ENCODE measurements at regions not wholly inside any gene's neighbourhood (a gene's known extent, or its start where the extent isn't known, plus 50 kb on each side); places are given as distances from the start of the nearest gene placed in this dataset.
A peak's percentile ranks its signal among the peaks of the same experiment; 100 is the strongest.
"Not testable (repeated sequence)": the region's sequence is repeated elsewhere in the genome, so short reads cannot be mapped to it uniquely, and the experiment has no call there.

GRCh38 chr7:137122145-137122544 is 221.4 kb downstream of the PTN start:
- no TSS peak for BruUV-seq (replicated peaks)
- Mint-ChIP-seq H3K9me3 (ENCODE audit: unreplicated experiment) (peaks cover 15% of the 10 kb centered on the region), H3K27me3 (ENCODE audit: insufficient read depth, unreplicated experiment) (no peaks in the 10 kb centered on the region), H3K4me1 (ENCODE audit: insufficient read depth, unreplicated experiment) (no peaks in the 10 kb centered on the region), H3K4me3 (ENCODE audit: unreplicated experiment) (no peak overlapping the region), H3K27ac (ENCODE audit: low read depth, unreplicated experiment) (no peak overlapping the region), H3K36me3 (ENCODE audit: insufficient read depth, unreplicated experiment) (no peaks in the 10 kb centered on the region)
- POLR2A ChIA-PET: no interaction called here
- CTCF ChIA-PET: no interaction called here
- DNase-seq (ENCODE audit: unreplicated experiment): no peak
- intact Hi-C loops (cut with micrococcal nuclease): no loop called here
- no peak for TF ChIP-seq CTCF (IDR thresholded peaks at IDR 0.05; ENCODE audit: unreplicated experiment)

GRCh38 chr7:137120690-137121089 is 222.8 kb downstream of the PTN start:
- H3K27me3 Mint-ChIP-seq (ENCODE audit: insufficient read depth, unreplicated experiment): no peaks in the 10 kb centered on the region
- ChIA-PET POLR2A (no interaction called here), CTCF (no interaction called here)
- no peaks in the 10 kb centered on the region for H3K36me3 Mint-ChIP-seq (ENCODE audit: insufficient read depth, unreplicated experiment)
- H3K4me3 Mint-ChIP-seq (ENCODE audit: unreplicated experiment): no peak overlapping the region
- BruUV-seq (replicated peaks): no TSS peak
- H3K27ac Mint-ChIP-seq (ENCODE audit: low read depth, unreplicated experiment): no peak overlapping the region
- H3K9me3 Mint-ChIP-seq (ENCODE audit: unreplicated experiment): peaks cover 15% of the 10 kb centered on the region
- TF ChIP-seq CTCF (IDR thresholded peaks at IDR 0.05; ENCODE audit: unreplicated experiment): no peak
- intact Hi-C loops (cut with micrococcal nuclease): no loop called here
- no peaks in the 10 kb centered on the region for H3K4me1 Mint-ChIP-seq (ENCODE audit: insufficient read depth, unreplicated experiment)
- no peak for DNase-seq (ENCODE audit: unreplicated experiment)

GRCh38 chr7:137110535-137110934 is 233.0 kb downstream of the PTN start:
- CTCF ChIA-PET: no interaction called here
- intact Hi-C loops (cut with micrococcal nuclease): no loop called here
- Mint-ChIP-seq H3K4me3 (ENCODE audit: unreplicated experiment) (no peak overlapping the region), H3K27me3 (ENCODE audit: insufficient read depth, unreplicated experiment) (peaks cover 4% of the 10 kb centered on the region), H3K27ac (ENCODE audit: low read depth, unreplicated experiment) (no peak overlapping the region), H3K4me1 (ENCODE audit: insufficient read depth, unreplicated experiment) (no peaks in the 10 kb centered on the region), H3K9me3 (ENCODE audit: unreplicated experiment) (no peaks in the 10 kb centered on the region), H3K36me3 (ENCODE audit: insufficient read depth, unreplicated experiment) (no peaks in the 10 kb centered on the region)
- peak; percentile 26 for DNase-seq (ENCODE audit: unreplicated experiment)
- POLR2A ChIA-PET: no interaction called here
- no TSS peak for BruUV-seq (replicated peaks)
- TF ChIP-seq CTCF (IDR thresholded peaks at IDR 0.05; ENCODE audit: unreplicated experiment): no peak

- no peak for DNase-seq (ENCODE audit: unreplicated experiment)
- no peaks in the 10 kb centered on the region for H3K4me1 Mint-ChIP-seq (ENCODE audit: insufficient read depth, unreplicated experiment)
- intact Hi-C loops (cut with micrococcal nuclease): no loop called here
- CTCF ChIA-PET: no interaction called here
- peaks cover 9% of the 10 kb centered on the region for H3K27me3 Mint-ChIP-seq (ENCODE audit: insufficient read depth, unreplicated experiment)
- POLR2A ChIA-PET: no interaction called here
- no peak overlapping the region for H3K4me3 Mint-ChIP-seq (ENCODE audit: unreplicated experiment)
- no peaks in the 10 kb centered on the region for H3K9me3 Mint-ChIP-seq (ENCODE audit: unreplicated experiment)
- no TSS peak for BruUV-seq (replicated peaks)
- H3K27ac Mint-ChIP-seq (ENCODE audit: low read depth, unreplicated experiment): no peak overlapping the region
- H3K36me3 Mint-ChIP-seq (ENCODE audit: insufficient read depth, unreplicated experiment): no peaks in the 10 kb centered on the region
- no peak for TF ChIP-seq CTCF (IDR thresholded peaks at IDR 0.05; ENCODE audit: unreplicated experiment)
Measured at GRCh38 chr7:137110091-137110509, 233.4 kb downstream of the PTN start.

GRCh38 chr7:137107802-137108201 is 235.7 kb downstream of the PTN start:
- H3K36me3 Mint-ChIP-seq (ENCODE audit: insufficient read depth, unreplicated experiment); H3K27ac Mint-ChIP-seq (ENCODE audit: low read depth, unreplicated experiment); H3K9me3 Mint-ChIP-seq (ENCODE audit: unreplicated experiment); DNase-seq (ENCODE audit: unreplicated experiment); CTCF ChIA-PET; intact Hi-C loops (cut with micrococcal nuclease); H3K4me3 Mint-ChIP-seq (ENCODE audit: unreplicated experiment); BruUV-seq (replicated peaks); POLR2A ChIA-PET; H3K4me1 Mint-ChIP-seq (ENCODE audit: insufficient read depth, unreplicated experiment): not testable (repeated sequence)
- peaks cover 22% of the 10 kb centered on the region for H3K27me3 Mint-ChIP-seq (ENCODE audit: insufficient read depth, unreplicated experiment)

GRCh38 chr7:137103526-137103925 is 235.1 kb downstream of the CHRM2 start:
- POLR2A ChIA-PET: interaction anchor here (0.6 kb wide), 1 partner anchor 483 kb away, joined by 3 read pairs; no protein-coding TSS in a partner anchor
- DNase-seq (ENCODE audit: unreplicated experiment); H3K27ac Mint-ChIP-seq (ENCODE audit: low read depth, unreplicated experiment); CTCF ChIA-PET; BruUV-seq (replicated peaks); H3K36me3 Mint-ChIP-seq (ENCODE audit: insufficient read depth, unreplicated experiment); intact Hi-C loops (cut with micrococcal nuclease); H3K4me3 Mint-ChIP-seq (ENCODE audit: unreplicated experiment); H3K9me3 Mint-ChIP-seq (ENCODE audit: unreplicated experiment); H3K4me1 Mint-ChIP-seq (ENCODE audit: insufficient read depth, unreplicated experiment): not testable (repeated sequence)
- H3K27me3 Mint-ChIP-seq (ENCODE audit: insufficient read depth, unreplicated experiment): peaks cover 22% of the 10 kb centered on the region
